SK-N-SH treated with all-trans-retinoic acid at 6 μM for 48 hours (cell line): ENCODE measurements at regions not wholly inside any gene's neighbourhood (a gene's known extent, or its start where the extent isn't known, plus 50 kb on each side); places are given as distances from the start of the nearest gene placed in this dataset.

Experiments
- ESRRG ChIP-seq: fragments of 250-450 bp; sonication (Bioruptor Pico); IDR thresholded peaks from 2 replicates; pipeline ENCODE4 v1.6.1; 2021; ENCODE audit warnings: mild to moderate bottlenecking
- ISL1 ChIP-seq: fragments of 250-450 bp; sonication (Bioruptor Pico); IDR thresholded peaks from 2 replicates; pipeline ENCODE4 v2.1.2; 2022; ENCODE audit warnings: mild to moderate bottlenecking, moderate library complexity
- OSR1 ChIP-seq: fragments of 250-450 bp; sonication (Bioruptor Pico); IDR thresholded peaks from 2 replicates; pipeline ENCODE4 v1.8.0; 2022; ENCODE audit warnings: moderate library complexity, mild to moderate bottlenecking, inconsistent platforms
- PPARA ChIP-seq: fragments of 250-450 bp; sonication (Bioruptor Pico); IDR thresholded peaks from 2 replicates; pipeline ENCODE4 v1.5.0; 2020; ENCODE audit warnings: mild to moderate bottlenecking, borderline replicate concordance
- RARB ChIP-seq: fragments of 250-450 bp; sonication (Bioruptor Pico); IDR thresholded peaks from 2 replicates; pipeline ENCODE4 v1.8.0; 2021; ENCODE audit warnings: mild to moderate bottlenecking, moderate library complexity
- SNAI2 ChIP-seq: fragments of 250-450 bp; sonication (Bioruptor Pico); IDR thresholded peaks from 2 replicates; pipeline ENCODE4 v1.5.0; 2020; ENCODE audit warnings: mild to moderate bottlenecking, moderate library complexity
- TCF4 ChIP-seq: fragments of 250-450 bp; sonication (Bioruptor Pico); IDR thresholded peaks from 2 replicates; pipeline ENCODE4 v1.8.0; 2021; ENCODE audit warnings: mild to moderate bottlenecking, moderate library complexity, borderline replicate concordance
- ZFP3 ChIP-seq: fragments of 250-450 bp; sonication (Bioruptor Pico); IDR thresholded peaks from 2 replicates; pipeline ENCODE4 v1.5.0; 2020; ENCODE audit warnings: mild to moderate bottlenecking, moderate library complexity
- ZFP30 ChIP-seq: fragments of 450-650 bp; formaldehyde crosslinking; IDR thresholded peaks from 2 replicates; pipeline ENCODE4 v1.5.0; 2022; ENCODE audit warnings: mild to moderate bottlenecking, moderate library complexity
- ZNF565 ChIP-seq: fragments of 450-650 bp; formaldehyde crosslinking; conservative IDR thresholded peaks from 2 replicates; pipeline ENCODE4 v1.5.0; 2020; ENCODE audit warnings: low read depth, mild to moderate bottlenecking, moderate library complexity
- TF ChIP-seq, protein P1 (sequence below): fragments of 250-450 bp; sonication (Bioruptor Pico); IDR thresholded peaks from 2 replicates; pipeline ENCODE4 v1.5.1; 2020; ENCODE audit warnings: low read depth, mild to moderate bottlenecking, moderate library complexity
- TF ChIP-seq, protein P2 (sequence below): fragments of 250-450 bp; sonication (Bioruptor Pico); IDR thresholded peaks from 2 replicates; pipeline ENCODE4 v1.5.1; 2021; ENCODE audit warnings: mild to moderate bottlenecking, moderate library complexity
- TF ChIP-seq, protein P3 (sequence below): fragments of 250-450 bp; sonication (Bioruptor Pico); IDR thresholded peaks from 2 replicates; pipeline ENCODE4 v1.5.0; 2020; ENCODE audit warnings: mild to moderate bottlenecking, moderate library complexity

DNA sequence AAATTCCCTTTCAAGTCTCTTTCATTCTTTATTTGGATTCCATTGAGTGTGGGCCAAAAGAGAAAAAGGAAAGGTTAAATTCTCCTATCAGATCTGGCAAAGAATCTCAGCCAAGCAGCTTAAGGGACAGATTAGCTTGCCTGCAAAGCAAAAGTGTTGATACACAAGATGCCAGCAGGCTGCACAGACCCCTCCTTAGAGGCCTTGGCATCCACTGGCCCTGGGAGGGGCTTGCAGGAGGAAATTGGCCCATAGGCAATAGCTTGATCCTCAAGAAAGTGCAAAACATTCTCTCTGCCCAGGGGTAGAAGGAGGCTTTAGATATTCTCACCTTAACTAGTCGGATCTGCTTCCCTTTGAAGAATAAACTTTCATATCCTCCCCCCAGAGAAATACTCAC is 300.4 kb upstream of the CPEB2 start:
- TF ChIP-seq, protein P1, sequence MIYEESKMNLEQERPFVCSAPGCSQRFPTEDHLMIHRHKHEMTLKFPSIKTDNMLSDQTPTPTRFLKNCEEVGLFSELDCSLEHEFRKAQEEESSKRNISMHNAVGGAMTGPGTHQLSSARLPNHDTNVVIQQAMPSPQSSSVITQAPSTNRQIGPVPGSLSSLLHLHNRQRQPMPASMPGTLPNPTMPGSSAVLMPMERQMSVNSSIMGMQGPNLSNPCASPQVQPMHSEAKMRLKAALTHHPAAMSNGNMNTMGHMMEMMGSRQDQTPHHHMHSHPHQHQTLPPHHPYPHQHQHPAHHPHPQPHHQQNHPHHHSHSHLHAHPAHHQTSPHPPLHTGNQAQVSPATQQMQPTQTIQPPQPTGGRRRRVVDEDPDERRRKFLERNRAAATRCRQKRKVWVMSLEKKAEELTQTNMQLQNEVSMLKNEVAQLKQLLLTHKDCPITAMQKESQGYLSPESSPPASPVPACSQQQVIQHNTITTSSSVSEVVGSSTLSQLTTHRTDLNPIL (CRISPR knock-in tag), result no peak
- TF ChIP-seq OSR1 (CRISPR knock-in tag) (no peak), ZFP30 (CRISPR knock-in tag) (no peak), ESRRG (CRISPR knock-in tag) (no peak), ISL1 (CRISPR knock-in tag) (no peak), ZNF565 (CRISPR knock-in tag) (no peak), TCF4 (CRISPR knock-in tag) (no peak), ZFP3 (CRISPR knock-in tag) (no peak), PPARA (CRISPR knock-in tag) (no peak), RARB (CRISPR knock-in tag) (no peak), SNAI2 (no peak)
- TF ChIP-seq, protein P2, sequence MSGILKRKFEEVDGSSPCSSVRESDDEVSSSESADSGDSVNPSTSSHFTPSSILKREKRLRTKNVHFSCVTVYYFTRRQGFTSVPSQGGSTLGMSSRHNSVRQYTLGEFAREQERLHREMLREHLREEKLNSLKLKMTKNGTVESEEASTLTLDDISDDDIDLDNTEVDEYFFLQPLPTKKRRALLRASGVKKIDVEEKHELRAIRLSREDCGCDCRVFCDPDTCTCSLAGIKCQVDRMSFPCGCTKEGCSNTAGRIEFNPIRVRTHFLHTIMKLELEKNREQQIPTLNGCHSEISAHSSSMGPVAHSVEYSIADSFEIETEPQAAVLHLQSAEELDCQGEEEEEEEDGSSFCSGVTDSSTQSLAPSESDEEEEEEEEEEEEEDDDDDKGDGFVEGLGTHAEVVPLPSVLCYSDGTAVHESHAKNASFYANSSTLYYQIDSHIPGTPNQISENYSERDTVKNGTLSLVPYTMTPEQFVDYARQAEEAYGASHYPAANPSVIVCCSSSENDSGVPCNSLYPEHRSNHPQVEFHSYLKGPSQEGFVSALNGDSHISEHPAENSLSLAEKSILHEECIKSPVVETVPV (CRISPR knock-in tag), result no peak
- TF ChIP-seq, protein P3, sequence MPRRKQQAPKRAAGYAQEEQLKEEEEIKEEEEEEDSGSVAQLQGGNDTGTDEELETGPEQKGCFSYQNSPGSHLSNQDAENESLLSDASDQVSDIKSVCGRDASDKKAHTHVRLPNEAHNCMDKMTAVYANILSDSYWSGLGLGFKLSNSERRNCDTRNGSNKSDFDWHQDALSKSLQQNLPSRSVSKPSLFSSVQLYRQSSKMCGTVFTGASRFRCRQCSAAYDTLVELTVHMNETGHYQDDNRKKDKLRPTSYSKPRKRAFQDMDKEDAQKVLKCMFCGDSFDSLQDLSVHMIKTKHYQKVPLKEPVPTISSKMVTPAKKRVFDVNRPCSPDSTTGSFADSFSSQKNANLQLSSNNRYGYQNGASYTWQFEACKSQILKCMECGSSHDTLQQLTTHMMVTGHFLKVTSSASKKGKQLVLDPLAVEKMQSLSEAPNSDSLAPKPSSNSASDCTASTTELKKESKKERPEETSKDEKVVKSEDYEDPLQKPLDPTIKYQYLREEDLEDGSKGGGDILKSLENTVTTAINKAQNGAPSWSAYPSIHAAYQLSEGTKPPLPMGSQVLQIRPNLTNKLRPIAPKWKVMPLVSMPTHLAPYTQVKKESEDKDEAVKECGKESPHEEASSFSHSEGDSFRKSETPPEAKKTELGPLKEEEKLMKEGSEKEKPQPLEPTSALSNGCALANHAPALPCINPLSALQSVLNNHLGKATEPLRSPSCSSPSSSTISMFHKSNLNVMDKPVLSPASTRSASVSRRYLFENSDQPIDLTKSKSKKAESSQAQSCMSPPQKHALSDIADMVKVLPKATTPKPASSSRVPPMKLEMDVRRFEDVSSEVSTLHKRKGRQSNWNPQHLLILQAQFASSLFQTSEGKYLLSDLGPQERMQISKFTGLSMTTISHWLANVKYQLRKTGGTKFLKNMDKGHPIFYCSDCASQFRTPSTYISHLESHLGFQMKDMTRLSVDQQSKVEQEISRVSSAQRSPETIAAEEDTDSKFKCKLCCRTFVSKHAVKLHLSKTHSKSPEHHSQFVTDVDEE (CRISPR knock-in tag), result no peak
